Smooth muscle cell of the brain vasculature (primary cell): ENCODE measurements at regions not wholly inside any gene's neighbourhood (a gene's known extent, or its start where the extent isn't known, plus 50 kb on each side); places are given as distances from the start of the nearest gene placed in this dataset.
A peak's percentile ranks its signal among the peaks of the same experiment; 100 is the strongest.

Experiments used
- DNase-seq: peaks from one replicate; pipeline ENCODE4 v3.0.0-alpha.2; 2012; ENCODE audit warnings: low read depth, low spot score

DNA sequence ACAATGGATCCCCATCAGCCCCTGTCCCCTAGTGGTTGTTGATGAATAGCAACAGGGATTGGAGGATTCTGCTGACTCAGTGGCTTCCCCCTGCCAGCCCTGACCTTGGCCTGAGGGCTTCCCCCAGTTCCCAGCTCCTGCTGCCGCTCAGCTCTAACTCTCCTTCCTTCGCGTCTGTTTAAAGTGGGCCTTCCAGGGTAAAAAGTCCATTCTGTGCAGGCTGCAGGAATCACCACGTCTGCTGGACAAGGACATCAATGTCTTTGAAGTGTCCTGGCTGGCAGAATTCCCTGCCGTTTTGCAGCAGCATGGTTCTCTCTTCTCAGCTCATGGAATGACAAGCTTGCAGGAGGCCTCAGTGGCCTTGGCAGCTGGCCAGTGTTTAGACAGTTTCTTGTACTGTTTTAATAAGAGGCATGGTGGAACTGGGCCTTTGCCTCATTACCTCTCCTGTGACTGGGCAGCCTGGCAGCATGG is 152.5 kb upstream of the STX18 start:
- DNase-seq, result peak; percentile 28

DNA sequence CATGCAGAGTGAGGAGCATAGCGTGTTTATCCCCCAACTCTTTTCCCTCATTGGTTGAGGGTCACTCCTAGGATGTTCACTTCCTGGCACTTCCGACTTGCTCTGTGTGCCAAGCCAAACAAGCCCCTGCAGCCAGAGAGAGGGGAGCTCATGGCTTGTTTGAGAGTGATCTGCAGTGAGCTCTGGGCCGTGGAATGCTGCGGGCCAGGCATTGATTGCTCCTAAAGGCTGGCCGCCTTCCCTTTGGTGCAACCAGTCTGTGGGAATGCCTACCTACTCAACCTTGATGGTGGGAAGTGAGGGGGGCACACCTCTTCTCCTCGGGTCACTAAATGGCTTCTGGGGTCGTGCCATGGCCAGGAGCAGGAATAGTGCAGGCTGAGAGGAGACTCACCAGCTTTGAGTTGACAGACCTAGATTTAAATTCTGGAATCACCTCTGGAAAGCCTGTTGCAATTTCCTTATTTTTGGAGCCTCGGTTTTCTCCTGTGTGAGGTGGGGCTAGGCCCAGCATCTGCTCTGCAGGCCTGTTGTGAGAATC is 152.0 kb upstream of the STX18 start:
- DNase-seq, result no peak

DNA sequence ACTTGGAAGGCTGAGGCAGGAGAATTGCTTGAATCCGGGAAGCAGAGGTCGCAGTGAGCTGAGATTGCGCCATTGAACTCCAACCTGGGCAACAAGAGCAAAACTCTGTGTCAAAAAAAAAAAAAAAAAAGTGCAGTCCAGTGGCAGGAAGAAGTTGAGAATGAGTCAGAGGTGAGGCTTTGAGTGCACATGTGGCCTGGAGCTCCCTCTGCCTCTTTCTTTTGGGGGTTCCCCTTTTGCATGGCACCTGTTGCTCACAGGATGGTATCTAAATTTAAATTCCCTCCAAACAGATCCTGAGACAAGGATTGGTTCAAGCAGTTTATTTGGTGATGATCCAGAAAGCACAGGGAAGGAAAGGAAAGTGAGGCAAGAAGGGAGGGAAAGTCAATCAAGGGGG is 151.4 kb upstream of the STX18 start:
- no peak for DNase-seq

DNA sequence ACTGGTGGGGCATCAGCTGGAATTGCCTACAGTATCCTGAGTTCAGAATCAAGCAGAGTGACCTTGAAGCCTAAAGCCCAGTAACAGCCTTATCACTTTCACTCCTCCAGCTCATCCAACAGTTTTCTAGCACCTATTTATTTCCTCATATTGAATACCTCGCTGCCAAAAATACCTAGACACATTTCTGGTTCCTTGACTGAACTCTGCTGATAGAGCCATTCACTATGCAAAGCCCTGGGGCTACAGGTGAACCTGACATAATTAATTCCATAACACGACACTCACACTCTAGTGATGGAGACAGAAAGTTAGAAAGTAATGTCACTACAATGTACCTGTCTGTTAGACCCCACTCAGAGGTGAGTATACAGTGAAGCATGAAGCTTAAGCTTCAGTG is 149.0 kb upstream of the STX18 start:
- DNase-seq, result no peak

DNA sequence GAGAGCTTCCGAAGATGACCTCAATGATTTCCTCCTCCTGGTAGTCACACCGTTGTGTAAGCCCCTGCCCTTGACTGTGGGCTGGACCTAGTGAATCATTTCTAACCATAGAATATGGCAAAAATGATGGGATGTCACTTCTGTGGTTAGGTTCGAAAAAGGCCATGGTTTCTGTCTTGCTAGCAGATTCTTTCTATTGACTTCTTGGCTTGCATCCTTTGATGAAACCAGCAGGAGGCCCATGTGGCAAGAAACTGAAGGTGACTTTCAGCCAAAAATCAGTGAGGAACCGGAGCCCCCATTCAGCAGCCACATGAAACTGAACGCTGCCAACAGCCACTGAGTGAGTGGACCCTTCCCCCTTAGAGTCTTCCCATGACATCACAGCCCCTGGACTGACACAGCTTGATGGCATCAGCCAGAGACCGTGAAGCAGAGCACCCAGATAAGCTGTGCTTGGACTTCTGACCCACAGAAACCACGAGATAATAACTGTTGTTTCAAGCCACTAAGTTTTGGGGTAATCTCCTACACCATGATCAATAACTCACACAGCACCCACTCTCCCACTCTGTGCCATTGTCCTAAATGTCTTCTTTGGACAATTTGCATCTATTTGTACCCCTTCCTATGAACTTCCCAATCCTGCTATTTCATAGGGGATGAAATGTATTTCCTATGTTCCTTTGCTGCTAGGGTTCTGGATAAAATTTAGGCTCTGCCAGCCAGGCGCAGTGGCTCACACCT is 148.0 kb upstream of the STX18 start:
- no peak for DNase-seq

DNA sequence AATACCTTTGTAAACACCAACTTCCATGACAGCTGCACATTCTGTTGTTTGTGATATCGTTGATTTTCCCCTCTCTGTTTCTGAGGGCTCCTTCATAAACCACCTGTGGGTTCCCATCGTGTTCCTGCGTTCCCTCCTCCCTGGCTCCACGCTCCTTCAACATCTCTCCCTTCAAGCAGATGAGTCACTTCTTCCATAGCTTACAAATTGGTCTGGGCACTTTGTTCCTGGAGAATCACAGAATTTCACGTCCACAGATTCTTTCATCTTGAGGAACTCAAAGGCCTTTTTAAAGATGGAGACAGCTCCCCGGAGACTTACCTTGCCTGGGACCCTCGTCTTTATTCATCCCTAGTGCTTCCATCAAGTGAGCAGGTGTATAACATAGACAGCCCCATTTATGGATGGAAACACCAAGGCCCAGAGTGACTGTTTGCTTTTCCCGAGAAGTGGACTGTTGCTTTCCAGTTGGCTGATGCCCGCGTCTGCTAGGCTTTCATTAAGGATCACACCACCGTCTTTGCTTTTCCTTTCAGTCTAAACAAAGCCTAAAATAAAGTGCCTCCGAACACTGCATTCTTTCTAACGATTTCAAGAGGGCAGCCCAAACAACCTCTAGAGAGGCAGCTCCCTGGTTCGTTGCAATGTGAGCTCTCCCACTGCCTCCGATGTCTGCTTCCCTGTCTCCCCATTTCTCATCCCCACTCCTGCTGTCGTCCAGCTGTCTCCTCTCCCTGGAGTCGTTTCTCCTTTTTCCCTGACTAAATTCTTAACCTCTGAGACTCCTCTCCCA is 146.3 kb upstream of the STX18 start:
- no peak for DNase-seq

DNA sequence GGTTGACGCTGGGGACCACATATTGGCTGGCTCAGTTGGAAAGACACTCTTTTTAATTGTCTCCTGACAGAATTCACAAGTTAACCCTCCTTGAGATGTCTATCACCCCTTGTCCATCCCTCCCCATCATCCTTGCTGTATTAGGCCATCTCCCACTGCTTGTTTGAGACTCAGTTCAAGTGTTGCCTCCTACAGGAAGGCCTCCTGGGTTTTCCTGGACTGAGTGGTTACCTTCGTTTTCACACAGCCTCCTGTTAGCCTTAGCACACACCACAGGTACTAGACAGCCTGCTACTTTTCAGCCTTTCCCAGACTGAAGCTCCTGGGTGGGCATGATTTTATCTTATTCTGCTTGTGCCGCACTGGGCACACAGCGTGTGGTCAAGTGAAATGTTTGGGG is 145.3 kb upstream of the STX18 start:
- DNase-seq, result no peak

DNA sequence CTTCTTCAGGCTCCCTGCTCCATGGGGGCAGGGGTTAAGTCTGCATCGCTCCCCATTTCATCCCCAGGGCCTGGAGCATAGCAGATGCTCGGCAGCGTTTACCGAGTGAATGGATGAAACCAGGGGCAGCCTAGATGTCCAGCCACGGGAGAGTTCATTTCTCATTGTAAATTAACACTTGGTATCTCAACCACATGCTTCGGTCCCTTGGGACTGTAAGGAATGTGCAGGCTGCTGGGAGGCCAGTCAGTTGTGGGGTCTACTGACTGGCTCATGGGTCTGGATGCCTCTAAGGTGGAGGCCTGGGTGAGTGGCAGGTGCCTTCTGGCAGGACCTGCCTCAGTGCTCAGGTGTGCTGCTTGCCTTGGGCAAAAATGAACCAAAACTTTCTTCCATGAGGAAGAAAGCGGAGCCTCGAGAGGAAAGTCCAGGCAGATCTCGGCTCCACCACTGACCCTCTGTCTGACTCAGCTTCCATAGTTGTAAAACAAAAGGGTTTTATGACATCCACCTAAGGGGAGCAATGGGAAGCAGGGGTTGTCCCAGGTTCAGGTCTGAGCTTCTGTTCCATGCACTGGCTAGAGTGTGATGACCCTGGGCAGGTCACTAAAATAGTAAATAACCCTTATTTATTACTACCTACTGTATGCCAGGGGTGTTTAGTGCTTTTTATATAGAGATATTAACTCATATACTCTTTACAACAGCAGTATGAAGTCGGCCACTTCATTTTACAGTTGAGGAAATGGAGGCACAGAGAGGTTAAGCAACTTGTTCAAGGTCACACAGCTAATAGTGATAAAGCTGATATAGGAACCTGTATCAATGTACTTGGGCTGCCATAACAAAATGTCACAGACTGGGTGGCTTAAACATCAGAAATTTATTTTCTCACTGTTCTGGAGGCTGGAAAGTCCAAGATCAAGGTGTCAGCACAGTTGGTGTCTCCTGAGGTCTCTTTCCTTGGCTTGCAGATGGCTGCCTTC is 144.3 kb upstream of the STX18 start:
- DNase-seq, result no peak

DNA sequence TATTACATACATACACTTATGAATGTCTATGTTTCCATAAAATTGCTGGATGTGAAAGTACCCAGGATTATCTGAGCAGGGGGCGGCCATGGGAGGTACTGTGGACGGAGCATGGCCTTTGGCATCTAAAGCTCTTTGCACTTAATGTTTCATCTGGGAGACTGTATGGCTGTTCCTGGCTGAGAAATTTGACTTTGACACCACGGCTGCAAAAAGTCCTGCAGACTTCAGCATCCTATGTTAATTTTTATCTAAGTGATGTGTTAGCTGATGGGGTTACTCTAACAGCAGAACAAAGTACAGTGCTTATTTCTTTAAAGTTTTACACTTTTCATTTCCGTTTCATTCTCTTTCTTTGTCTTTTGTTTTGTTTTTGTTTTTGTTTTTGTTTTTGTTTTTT is 139.8 kb upstream of the STX18 start:
- DNase-seq, result no peak

DNA sequence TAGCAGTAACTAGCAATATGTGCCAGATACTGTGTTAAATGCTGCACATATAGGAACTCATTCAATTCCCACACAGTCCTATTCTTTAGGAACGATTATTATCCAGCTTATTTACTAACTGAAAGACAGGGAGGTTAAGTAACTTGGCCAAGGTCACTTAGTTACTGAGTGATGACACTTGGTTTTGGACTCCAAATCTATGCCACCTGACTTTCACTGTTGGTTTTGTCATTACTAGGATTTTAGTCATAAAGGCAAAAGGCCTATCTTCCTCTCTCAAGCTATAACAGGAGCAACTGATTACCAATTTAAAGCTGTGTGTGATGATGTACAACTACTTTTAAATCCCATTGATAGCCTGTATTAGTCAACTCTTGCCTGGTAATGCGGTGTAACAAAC is 138.9 kb upstream of the STX18 start:
- no peak for DNase-seq

DNA sequence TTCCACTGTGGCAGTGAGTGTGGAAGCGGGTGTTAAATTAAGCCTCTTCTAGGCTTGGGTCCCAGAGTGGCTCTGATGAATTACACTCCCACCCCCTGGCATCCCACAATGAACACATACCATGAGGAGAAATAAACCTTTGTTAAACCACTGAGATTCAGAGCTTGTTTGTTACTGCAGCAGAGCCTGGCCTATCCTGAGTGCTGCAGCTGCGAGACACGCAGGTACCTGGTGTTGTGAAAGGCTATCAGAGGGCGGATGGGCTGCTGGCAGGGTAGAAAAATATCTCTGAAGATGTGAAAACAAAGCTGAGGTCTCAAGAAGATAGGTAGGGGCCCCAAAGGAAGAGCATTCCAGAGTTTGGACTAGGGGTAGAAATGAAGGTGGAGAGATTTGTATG is 138.4 kb upstream of the STX18 start:
- no peak for DNase-seq

DNA sequence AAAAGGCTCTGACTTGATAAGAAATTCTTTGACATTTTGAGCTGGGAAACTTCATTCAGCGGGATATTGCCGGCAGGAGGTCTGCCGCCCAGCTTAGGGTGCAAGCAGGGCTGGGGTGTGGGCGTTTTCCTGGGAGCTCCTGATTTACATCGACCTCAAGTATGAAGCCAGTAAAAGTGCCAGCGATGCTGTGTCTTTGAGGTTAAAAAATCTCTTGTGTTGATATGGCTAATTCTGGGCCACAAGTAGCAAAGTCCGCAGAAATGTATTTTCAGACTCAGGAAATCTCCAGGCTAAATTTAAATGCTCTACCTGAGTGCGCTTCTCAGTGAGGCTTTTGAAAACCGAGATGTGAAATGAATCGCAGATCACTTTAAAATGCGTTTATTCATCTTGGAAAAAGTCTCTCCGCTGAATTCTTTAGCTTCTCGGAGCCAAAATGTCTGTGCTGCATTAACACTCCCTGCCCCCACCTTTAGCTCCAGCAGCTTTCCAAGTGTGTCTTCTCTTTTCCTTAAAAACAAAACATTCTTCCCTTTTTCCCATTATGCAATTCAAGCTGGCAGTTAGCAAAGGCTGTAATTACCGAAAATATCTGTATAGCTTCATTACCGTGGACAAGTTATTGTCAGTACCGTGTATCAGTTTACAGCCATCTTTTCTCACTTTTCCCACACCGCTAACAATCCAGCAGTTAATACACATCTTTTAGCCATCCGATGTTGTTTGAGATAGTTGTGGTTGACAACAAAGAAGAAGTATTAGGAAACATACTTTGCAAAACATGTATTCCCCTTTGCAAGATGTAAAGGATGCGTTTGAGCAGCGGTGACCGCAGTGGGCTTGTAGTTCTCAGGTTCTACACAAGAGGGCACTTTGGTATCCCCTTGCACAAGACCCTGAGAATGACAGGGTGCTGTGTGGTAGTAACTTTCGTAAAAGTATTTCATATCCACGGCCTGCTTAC is 136.0 kb upstream of the STX18 start:
- peak; percentile 51 for DNase-seq

DNA sequence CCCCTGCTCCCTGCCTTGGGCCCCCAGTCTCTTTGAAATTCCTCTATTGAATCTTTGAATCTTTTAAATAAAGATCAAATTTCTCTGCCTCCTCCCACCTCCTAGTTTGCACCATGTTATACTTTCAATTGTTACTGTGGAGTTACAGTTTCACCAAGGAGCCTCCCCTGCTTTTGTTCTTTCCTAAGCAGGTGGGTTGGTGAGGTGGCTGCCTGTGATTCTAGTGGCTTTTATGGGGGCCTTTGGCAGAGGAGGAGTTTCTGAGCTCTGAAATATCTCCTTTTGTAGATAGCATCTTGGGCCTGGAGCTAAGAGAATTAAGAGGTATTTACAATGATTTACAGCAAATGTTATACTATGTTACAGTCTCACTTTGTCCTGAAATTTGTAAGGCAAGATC is 133.8 kb upstream of the STX18 start:
- DNase-seq, result no peak

DNA sequence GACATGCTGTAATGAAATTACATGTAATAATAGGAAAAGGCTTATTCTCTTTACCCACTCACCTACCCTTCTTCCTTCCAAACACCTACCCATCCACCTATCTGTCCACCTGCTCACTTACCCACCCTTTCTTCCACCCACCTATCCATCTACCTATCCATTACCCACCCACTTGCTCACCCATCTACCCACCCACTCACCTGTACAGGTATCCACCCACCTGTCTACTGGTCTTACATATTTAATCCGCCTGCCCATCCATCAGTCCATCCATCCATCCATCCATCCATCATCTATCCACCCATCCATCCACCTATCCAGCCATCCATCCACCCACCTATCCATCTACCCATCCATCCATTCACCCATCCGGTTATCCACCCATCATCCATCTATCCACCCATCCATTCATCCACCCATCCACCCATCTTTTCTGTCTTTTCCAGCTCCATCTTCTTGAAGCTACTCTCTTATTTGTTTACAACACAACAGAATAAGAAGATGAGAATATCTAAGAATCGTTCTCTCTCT is 133.3 kb upstream of the STX18 start:
- DNase-seq, result no peak

DNA sequence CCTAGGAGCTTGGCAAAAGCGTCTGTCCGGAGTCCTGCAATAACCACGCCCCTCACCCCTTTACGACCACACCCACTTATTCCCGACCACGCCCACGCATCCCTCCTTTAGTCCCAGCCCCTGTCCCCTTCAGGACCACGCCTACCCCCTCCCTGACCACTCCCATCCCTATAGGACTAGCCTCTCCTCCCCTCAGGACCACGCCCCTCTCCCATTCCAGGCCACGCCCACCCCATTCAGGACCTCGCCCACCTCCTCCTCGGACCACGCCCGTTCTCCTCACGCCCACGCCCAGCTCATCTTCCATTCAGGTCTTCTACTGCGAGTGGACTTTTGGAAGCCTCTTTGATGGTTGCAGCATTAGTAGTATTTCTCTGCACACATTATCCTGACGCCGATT is 131.2 kb upstream of the STX18 start:
- DNase-seq, result no peak

DNA sequence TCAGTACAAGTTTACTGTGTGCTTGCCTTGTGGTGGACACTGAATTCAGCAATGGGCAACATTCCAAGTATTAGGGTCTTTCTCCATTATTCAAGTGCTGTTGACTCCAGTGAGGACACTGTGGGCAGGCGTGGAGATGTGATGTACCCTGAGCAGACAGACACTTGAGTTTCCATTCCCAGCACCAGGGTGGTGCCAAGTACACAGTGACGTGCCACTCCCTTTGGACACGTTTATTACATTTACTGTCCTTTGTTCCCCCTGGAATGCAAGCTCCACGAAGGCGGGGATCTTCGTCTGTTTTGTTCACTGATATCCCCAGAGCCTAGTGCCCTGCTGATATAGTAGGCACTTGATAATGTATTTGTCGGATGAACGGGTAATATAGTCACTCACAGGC is 130.6 kb upstream of the STX18 start:
- no peak for DNase-seq

DNA sequence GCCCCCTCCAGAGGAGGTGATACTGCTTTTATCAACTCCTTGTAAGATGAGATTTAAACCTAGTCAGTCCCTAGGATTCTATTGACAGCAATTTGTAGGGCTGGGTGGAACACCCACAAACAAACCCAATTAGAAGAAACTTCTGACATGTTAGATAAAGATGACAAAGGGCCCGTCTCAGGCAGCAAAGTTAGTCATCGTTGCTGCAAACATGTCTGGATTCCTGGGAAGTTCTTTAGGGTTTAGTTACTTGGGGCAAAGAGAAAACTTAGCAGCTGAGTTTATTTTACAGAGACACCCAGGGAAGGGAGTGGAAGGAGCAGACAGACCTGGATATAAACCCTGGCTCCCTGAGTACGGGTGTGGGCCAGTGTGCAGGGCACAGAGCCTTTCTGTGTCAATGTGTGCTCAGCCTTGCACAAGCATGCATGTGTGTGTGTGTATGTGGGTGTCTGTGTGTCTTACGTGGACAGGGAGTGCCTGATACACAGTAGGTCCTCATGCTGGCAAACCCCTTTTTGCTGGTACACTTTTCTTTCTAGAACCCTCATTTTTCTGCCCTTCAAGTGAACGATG is 130.0 kb upstream of the STX18 start:
- DNase-seq, result no peak

DNA sequence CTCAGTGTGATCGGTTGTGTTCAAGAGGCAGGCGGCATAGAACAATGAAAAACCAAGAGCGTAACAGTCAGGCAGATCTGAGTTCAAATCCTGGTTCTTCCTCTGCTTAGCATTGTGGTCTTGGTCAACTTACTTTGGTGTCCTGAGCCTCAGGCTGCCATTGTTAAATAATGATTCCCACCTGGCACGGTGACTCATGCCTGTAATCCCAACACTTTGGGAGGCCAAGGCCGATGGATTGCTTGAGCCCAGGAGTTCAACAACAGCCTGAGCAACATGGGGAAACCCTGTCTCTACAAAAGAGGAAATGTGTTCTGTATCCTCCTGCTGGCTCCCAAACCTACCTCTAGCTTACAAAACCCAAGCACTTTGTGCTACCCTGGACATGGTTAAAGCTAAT is 129.0 kb upstream of the STX18 start:
- no peak for DNase-seq

DNA sequence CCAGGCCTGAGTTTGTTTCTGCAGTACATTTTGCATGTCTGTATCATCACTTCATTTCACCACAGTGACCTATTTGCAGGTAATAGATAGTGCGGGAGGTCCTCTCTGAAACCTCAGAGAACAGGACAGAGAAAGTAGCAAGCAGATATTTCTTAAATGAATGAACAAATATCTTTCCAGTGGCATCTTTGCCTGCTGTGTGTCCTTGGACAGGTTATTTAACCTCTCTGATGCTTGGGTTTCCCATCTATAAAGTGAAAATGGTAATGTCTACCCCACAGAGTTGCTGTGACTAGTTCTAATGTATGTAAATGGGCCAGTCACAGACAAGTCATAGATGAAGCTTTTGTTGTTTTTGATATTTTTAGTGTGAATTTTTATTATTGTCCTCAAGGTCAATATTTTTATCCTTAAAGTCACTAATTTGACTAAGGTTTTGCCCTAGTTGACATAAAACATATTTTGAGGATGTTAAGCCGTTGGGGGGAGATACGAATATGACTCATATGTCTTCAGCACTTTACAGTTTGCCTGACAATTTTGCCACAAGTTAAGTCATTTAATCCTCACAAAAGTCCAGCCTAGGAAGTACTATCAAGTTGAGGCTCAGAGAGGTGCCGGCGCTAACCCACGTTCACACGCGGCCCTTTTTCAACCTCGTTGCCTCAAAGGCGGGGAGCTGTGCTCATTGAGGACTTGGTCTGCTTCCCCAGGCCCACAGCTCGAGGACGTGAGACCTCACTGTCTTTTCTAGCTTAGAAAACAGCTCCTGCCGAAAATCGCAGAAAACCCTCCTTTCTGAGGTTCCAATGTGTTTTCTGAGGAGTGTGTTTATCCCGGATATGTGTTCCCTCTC is 126.7 kb upstream of the STX18 start:
- DNase-seq, result no peak
